CD4-positive, alpha-beta T cell treated with Interleukin-4 for 4 hours (primary cell): ENCODE measurements at regions not wholly inside any gene's neighbourhood (a gene's known extent, or its start where the extent isn't known, plus 50 kb on each side); places are given as distances from the start of the nearest gene placed in this dataset.

Experiments
- DNase-seq: peaks from one replicate; pipeline ENCODE4 v3.0.0-alpha.2; 2020

DNA sequence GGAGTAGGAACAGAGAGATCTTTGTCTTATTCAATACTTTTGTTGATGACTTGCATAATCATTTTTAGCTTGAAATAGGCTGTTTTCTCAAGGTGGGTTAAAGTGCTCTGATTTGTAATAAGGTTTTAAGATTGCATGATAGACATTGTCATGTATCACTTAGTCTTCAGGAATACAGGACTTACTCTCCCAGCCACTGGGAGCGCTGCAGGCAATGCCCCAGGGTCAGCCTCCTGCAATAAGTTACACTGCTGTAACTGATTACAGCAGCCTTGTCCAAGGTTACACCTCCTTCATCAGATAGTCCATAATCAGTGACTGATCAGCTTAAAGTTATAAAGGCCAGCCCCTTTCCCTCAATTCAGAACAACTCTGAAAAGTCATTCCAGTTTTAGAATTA, 218.6 kb downstream of the ESM1 start:
- DNase-seq, result no peak

DNA sequence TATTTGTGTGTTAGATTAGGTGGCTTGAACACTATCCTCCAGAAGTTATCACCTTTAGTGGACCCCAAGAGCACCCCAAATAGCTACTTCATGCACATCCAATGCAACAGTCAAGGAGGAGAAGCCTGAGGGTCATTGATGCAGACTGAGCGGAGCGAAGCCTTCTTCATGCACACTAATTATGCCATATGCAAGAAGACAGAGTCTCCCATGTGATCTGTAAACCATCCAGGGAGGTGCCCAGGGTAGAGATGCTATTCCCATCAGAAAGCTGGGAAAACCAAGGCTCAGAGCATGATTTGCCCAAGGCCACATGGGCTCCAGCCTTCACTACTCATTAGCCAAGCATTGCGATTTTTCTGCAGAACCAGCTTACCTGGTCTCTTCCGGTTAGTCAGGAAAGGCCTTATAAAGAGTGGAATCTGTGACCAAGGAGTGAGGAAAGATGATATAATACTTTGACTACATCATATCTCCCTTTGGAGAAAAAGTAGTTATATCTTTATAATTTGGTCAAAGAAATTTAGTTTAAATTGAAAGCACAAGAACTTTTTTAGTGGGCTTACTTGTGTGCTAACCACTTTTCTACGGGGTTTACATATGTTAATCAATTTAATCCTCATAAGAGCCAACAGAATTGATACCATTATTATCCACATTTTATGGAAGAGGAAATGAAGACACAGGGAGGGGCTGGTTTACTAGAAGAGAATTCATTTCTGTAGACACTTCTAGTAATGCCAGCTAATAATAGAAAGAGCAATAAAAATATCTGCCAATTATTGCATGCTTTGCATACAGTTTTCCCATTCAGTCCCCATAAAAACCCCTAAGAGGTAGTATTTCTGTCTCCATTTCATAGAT, 220.0 kb downstream of the ESM1 start:
- no peak for DNase-seq

DNA sequence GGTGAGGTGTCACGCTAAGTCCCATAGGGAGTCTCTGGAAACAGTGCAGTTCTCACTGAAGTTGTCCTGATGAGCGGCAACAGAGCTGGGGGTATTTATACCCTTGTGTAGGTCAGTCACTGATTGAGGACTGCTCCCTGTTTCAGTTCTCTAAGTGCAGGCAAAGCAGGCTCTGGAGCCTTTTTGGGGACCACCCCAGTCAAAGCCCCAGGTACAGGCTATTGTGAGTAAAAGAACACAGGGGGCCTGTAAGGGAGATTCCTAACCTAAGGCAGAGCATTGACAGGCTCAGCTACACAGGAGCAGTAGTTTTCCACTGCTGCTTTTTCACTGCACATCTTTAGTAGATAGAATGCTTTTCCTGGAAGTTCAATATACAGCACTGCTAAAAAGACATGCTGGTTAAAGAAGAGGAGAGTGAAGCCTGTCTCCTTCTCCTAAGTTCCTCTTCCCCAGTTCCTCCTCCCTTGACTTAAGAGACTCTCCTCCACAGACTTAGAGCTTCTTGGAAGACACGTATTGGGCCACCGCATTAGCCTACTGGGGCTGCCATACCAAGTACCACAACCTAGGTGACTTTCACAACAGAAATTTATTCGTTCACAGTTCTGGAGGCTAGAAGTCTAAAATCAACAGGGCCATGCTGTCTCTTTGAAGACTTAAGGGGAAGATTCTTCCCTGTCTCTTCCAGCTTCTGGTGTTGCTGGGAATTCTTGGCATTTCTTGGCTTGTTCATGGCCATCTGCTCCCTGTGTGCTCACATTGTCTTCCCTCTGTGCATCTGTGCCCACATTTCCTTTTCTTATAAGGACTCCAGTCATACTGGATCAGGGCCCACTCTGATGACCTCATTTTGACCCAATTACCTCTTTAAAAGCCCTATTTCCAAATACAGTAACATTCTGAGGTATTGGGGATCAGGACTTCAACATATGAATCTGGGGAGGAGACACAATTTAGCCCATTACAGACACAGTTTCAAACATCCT, 221.0 kb downstream of the ESM1 start:
- DNase-seq, result no peak

DNA sequence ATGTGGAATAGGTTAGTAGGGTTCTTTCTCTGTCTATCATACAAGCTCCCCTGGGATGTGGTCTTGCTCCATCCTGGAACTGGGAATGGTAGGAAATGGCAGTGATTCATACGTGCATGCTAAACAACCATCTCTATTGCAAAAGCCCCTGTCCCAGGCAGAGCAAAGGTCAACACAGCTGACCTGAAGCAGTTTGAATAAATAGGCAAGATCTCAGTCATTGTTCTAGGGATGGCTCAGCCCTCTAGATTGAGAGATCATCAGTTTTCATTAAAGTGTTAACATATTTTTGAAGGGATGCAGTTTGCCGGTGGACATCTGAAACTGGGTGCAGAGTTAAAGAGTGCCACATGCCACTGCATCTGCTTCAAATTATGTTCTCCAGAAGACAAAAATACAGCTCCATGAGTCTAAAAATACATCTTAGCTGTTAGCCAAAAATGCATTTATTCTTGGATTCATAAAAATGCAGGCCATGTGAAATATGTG, 224.1 kb downstream of the ESM1 start:
- DNase-seq, result no peak

DNA sequence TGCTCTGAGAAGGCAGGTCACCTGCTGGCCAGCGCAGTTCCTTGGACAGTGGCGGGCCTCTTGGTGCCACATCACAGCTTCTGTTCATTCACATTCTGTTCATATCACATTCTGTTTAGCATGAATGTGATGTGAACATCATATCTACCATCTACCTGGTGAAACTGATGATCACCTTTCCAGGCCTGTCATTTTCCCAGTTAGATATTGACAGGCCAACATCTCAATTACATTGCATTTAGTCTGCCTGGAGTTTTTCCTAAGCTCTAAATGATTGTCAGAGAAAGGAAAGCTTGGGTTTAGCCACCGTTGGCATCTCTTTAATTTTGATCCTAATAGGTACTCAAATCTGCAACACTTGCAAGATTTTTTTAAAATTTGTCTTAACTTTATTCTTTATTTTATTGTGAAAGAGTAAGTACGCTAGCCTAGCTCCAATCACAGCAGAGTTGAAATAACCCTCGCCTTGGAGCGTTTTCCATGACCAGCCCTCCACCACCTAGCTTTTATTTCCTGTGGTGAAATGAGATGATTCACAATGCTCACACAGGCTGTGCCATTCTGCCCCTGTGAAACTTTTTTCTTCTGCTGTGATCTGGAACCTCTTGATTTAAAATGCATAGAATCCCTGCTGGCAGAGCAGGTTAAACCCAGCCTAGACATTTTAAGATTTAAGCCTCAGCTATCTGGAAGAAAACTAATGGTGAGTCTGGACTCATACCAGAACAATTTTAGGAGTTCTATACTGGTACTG, 225.0 kb downstream of the ESM1 start:
- DNase-seq, result no peak

DNA sequence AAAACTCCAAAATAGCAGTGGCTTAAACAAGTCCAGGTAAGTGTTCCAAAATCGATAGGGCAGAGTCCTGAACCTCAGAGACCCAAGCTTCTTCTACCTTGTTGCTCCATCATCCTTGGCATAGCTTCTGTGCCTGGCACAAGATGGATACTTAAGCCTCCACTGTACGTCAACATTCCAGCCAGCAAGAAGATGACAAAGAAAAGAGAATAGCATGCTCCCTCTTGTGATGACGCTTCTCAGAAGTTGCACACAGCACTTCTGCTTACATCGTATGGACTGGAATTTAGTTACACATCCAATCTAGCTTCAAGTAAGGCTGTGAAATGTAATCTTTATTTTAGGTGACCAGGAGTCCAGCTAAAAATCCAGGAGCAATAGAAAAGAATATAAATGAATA, 227.4 kb downstream of the ESM1 start:
- no peak for DNase-seq

DNA sequence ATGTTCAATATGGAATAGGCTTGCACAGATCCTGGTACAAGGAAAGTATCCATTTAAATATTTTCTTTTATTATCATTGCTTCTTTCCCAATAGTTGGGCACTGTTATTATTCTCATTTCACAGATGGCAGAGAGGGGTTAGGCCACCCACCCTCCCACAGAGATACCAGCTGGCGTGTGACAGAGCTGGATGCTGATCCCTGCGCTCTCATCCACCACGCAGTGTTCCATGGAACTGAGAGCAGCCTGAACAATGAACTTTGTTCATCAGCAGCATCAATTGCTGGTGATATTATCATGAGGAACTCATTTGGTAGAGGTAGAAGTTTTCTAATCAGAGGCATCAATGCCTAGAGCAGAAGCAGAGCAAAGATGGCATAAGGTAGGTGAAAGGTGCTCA, 227.9 kb downstream of the ESM1 start:
- DNase-seq, result no peak

DNA sequence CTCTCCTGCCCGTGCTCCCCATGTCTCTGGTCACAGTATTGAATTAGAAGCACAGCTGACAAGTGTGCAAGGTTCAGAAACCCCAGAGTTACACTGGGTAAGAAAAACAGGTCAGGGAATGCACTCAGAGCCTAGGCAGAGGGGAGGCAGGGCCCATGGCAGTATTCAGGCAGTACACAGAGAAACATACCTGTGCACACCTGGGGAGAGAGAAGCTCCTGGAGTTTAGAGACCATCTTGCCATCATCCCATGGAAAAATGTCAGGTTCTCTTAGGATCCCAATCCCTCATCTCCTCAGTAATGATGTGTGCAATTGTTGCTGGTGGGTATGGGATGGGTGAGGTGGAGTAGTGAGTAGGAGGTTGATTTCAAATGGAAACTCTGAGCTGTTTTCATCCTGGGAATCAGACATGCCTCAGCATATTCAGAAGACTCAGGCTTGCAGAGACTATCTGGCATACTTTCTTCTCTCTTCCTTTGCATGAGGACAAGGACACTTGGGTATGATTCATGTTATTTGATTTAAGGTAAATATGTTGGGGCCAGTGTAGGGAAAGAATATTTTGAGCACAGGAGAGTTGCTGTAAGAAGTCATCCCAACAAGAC, 228.5 kb downstream of the ESM1 start:
- DNase-seq, result no peak

DNA sequence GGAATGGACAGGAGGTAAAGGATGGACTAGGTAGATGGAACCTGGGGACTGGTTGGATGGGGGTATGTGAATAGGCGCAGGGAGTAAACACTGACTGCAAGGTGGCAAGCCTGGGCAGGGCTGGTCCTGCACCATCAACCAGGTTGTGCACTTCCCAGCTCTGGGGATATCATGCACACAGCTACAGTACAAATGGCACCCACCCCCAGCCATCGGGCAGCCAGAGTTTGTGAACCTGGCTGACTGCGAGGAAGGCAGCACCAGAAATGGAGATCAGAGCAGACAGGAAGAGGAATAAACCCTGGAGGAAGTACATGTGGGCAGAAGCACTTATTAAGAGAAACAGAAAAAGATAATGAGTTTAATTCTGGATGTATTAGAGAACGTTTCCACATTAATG, 229.1 kb downstream of the ESM1 start:
- DNase-seq, result peak; percentile 14

DNA sequence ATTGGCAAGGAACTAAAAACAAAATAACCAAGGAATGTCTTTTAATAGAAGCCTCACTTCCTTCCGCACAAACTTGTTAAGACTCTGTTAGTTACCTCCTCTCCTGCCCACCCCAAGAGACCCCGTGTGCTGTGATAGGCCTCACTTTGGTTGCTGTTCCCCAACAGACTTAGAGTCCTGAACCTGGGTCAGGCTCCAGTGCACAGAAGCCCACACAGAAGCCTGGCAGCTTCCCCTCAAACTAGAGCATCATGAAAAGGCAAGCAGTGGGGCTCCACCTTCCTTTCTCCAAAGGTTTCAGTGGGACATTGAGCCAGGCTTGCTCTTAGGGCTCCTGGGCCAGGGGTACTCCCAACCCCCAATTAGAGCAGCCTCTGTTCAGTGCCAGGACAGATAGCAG, 230.5 kb downstream of the ESM1 start:
- no peak for DNase-seq

DNA sequence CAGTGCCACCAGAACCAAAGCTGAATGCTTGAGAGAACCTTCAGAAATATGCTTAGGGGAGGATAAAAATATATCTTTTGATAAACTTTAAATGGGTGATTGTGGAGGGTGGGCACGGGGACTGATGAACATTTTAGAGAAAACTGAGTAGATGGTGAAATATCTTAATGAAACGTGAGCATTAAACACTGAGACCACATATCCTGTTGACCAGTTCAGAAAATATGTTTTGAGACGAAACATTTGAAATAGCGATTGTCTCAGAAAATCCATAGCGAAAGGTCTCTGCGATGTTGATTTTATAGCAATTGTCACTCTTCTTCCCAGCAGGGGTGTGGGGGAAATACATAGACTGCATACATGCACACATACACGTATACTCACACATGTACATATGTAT, 231.0 kb downstream of the ESM1 start:
- DNase-seq, result no peak

DNA sequence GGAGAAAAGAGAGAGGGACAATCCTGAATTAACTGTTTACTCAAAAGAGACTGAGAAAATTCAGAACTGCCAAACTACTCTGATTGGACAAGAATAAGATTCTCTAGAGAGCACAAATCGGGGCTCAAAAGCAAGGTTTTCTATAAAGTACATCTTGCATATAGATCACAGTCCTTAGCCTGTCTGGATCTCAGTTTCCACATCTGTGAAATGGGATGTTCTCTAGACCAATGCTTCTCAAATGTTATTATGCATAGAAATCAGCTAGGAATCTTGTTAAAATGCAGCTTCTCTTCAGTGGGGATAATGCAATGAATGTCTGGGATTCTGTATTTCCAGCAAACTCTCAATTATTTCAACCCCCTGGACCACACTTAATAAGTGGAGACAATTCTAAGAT, 231.6 kb downstream of the ESM1 start:
- DNase-seq, result no peak

DNA sequence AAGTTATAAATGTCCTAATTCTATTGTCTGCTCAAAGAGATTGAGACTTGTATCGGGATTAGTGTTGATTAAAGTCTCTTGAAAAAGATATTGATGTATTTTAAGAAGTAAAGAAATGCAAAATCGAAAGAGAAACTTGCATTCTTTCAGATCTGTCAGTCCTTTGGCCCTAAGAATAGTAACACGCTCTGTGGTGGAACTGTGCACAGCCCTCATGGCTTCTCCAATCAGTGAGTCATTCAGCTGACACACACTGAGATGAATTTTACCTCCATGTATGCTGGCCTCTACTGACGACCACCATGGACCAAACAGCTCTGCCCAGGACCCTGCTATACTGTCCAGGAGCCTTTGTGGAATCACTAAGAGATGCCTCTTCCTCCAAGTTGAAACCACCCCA, 232.4 kb downstream of the ESM1 start:
- peak; percentile 61 for DNase-seq

DNA sequence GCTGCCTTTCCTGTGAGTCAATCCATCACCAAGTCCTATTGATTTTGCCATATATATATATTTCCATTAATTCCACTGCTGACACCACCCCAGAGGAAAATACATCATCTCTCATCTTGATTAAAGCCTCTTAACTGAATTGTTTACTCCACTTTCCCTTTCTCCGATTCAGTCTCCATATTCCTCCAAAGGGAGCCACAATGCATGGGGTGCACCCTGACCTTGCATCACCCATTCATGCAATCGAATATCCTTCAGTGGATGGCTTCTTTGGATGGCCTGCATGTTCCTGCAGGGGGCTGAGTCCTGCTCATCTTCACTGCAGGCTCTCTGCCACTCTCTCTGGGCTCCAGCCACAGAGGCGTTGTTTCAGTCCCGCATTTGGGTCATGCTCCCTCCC, 231.0 kb downstream of the SNX18 start:
- no peak for DNase-seq

DNA sequence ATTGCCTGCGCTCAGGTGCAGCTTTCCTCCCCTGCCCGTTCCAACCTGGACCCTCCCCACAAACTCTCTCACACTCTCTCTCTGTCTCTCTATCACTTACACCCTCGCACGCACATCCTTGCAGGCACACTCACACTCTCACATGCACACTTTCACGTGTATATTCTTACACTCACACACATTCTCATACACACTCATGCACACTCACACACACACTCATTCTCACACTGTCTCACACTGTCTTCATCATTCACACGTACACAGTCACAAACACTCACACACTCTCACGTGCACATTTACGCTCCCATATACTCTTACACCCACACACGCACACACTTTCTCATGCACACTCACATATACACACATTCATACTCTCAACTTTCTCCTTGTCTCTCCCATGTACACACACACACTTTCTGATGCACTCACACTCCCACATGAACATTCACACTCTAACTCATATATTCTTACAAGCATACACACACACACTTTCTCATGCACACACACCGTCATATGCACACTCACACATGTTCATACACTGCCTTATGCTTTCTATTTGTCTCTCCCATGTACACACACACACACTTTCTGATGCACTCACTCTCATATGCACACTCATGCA, 229.3 kb downstream of the SNX18 start:
- no peak for DNase-seq

DNA sequence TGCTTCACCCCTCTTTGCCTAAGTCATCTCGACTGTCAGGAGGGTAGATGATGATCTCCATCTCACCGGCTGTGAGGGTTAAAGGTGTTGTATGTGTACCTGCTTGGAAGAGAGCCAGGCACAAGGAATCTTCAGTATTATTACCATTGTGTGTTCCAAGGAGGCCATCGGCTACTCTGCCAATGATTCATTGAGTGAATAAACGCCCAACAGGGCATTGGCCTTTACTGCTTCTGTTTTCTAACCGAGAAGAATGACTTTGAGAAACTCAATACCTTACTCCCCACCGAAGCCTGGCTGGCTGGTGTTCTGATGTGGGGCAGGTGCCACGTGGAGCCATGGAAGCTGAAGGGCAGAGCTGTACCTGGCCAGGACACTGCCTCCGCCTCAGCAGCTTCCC, 228.8 kb downstream of the SNX18 start:
- no peak for DNase-seq

DNA sequence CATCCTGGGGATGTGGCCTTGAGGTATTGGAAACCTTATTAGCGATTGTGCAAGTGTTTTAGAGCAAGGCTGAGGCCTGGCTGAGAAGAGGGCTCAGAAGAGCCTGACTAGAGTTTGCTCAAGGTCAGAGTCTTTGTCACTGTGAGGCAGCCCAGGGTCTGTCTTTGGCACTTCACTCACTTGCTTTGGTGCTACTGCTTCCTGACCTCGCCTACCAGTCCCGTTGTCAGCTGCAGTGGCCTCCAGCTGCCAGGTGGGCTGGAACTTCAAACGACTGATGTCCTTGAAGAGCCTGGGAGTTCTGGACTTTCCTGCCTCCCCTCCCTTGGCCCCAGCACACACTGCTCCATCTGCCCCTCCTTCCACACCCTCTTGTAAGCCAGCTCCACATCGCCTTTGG, 228.0 kb downstream of the SNX18 start:
- no peak for DNase-seq

DNA sequence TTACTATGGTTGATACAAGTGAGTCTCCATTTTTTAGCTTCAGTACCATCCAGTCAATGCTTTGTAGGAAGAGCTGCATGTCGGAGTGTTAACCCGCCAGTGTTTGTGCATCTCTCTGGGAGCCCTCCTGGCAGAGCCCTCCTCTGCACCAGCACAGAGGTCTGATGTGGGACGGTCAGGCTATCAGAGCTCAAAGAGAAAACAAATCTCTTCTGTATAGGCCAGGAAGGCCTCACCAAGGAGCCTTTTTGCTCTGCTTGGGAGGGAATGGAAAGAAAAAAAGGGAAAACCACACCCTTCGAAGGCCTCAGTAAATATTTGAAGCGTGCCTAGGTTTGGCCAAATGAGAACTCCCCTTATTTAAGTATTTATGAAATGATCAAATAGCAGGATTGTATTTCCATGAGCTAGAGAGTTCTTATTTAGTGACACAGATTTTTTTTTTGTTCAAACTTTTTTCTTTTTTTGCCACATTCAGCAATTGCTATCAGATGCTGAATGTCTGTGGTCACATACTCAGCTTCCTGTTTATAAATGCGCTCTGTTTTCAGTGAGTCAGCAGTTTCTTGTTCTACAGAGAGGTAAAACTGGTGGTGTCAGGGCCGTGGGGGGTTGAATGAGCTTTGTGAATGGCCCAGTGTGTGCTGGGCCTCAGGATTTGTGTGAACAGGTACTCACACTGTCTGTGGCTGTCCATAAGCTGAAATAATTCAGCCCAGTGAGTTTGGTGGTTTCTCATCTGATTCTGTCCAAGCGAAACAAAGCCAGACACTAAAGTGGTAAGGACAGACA, 226.6 kb downstream of the SNX18 start:
- peak; percentile 86 for DNase-seq

DNA sequence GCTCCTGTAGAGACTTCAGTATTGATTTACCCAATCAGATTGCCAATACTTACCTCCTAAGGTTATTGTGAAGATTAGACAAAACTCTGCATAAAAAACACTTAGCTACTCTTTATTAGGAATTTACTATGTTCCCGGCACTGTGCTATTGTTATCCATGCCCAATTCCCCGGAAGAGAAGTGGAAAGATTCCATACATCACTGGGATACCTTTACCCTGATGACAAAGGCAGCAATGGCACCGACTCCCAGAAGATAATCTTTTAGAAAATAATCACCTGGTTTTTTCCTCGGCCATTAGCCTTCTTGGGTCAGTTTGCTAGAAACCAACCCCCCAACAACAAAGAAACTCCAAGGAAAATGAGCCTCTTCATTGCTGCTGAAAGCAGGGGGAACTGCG, 226.0 kb downstream of the SNX18 start:
- no peak for DNase-seq

DNA sequence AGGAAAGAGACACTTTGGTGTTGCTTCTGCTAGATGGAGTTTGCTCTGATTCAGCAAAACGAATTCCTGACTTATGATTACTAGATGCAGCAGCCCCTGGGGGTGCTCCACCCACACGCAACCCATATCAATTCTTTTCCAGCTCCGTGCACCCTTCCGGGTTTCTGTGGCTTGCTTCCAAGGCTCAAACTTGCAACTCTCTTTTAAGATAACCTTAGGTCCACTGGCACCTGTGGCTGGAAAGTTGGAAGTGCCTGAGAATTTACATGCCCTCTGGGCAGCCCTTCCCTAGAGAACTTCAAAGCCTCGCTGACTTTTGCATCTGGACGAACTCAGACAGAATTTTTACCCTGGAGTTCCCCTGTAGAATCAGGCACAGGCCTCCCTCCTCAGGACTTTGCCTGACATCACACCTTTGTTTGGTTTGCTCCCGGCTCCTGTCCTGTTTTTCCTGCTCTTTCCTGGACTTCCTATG, 224.9 kb downstream of the SNX18 start:
- no peak for DNase-seq

DNA sequence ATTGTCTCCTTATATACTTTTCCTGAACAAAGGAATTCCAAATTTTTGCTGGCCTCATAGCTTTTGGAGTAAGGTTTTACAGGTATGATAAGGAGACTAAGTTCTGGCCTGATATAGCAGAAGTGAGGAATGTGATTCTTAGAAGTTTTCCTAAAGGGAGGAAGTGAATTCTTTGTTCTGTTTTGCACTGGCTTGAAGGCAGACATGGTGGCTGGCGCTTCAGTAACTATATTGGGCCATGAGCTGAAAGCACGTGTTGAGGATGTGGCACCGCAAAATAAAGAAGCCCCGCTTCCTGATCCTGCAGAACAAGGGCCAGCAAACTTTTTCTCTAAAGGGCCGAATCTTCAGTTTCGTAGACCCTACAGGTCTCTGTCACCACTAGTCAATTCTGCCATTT, 224.2 kb downstream of the SNX18 start:
- DNase-seq, result no peak
